ENCODE measurements at regions not wholly inside any gene's neighbourhood (a gene's known extent, or its start where the extent isn't known, plus 50 kb on each side); places are given as distances from the start of the nearest gene placed in this dataset.

- H3K9me2 ChIP-seq = no peaks in the 10 kb centered on the region
- H3K79me2 ChIP-seq (ENCODE audit: insufficient read depth) = no peaks in the 10 kb centered on the region
- DNase-seq = peak; percentile 38
- no peaks in the 10 kb centered on the region for H3K9me3 ChIP-seq
- peaks cover 0 to 11% of the 10 kb centered on the region in 2 experiments; a peak in 2 of 4 replicates for H3K4me1 ChIP-seq (ENCODE audit: control insufficient read depth in 1 of 2, insufficient read depth in 2 of 2, low read depth in 1 of 2, low read length in 1 of 2)
- H3F3A ChIP-seq (replicated peaks; ENCODE audit: insufficient read depth) = no peaks in the 10 kb centered on the region
- no peaks in the 10 kb centered on the region for H4K20me1 ChIP-seq (ENCODE audit: insufficient read depth)
- no peaks in the 10 kb centered on the region for H3K36me3 ChIP-seq (replicated peaks in 1 of 2; ENCODE audit: control insufficient read depth in 1 of 2, insufficient read depth in 2 of 2, low read length in 1 of 2)
- WGBS (ENCODE audit: low lambda C conversion rate) = 18% methylated on average over 4 of the region's 4 CpGs
- no peak overlapping the region for H2AFZ ChIP-seq (ENCODE audit: low read depth)
- POLR2A ChIA-PET = interaction anchor here (1.5 to 1.9 kb wide), 2 partner anchors 13 to 42 kb away, joined by 6 to 12 read pairs; no protein-coding TSS in a partner anchor
- CTCF ChIA-PET = interaction anchor here (0.9 to 2.9 kb wide), 6 partner anchors 13 to 683 kb away, joined by 3 to 10 read pairs (median 4); no protein-coding TSS in a partner anchor
- no peaks in the 10 kb centered on the region for H3K27me3 ChIP-seq (ENCODE audit: insufficient read depth)
- H3K9ac ChIP-seq = no peak overlapping the region
- no peak overlapping the region for H3K4me3 ChIP-seq (ENCODE audit: low read depth in 2 of 2, low read length in 1 of 2)
- H3K4me2 ChIP-seq = no peak overlapping the region
- peak overlapping the region in 1 of 2 experiments; percentile 97; a peak in 2 of 4 replicates for H3K27ac ChIP-seq (ENCODE audit: low read depth in 2 of 2, low read length in 1 of 2)
- TF ChIP-seq NRF1 (IDR thresholded peaks at IDR 0.05; ENCODE audit: low read depth, low read length) (no peak), RCOR1 (IDR thresholded peaks at IDR 0.05; ENCODE audit: low read length) (peak; percentile 88), EZH2phosphoT487 (IDR thresholded peaks at IDR 0.05; ENCODE audit: borderline replicate concordance, low read depth) (no peak), FOXM1 (IDR thresholded peaks at IDR 0.05; ENCODE audit: low read depth) (no peak), TCF12 (IDR thresholded peaks at IDR 0.05) (peak; percentile 28; the same call in 1 of the 2 replicates), NFIC (IDR thresholded peaks at IDR 0.05; ENCODE audit: borderline replicate concordance) (no peak), CHD2 (IDR thresholded peaks at IDR 0.05; ENCODE audit: low read length, partially characterized antibody) (peak; percentile 26), MXI1 (IDR thresholded peaks at IDR 0.05; ENCODE audit: low read depth, low read length) (peak; percentile 51; the same call in 1 of the 2 replicates), ZBTB33 (IDR thresholded peaks at IDR 0.05; ENCODE audit: borderline replicate concordance, low read depth) (no peak), FOXJ3 (CRISPR knock-in tag; IDR thresholded peaks at IDR 0.05) (peak; percentile 75), POLR2AphosphoS5 (IDR thresholded peaks at IDR 0.05; ENCODE audit: low read depth, low read length) (no peak), SIN3A (IDR thresholded peaks at IDR 0.05; ENCODE audit: borderline replicate concordance, low read depth, low read length) (no peak), TAF1 (IDR thresholded peaks at IDR 0.05; ENCODE audit: borderline replicate concordance, low read depth, low read length) (no peak), TEAD4 (IDR thresholded peaks at IDR 0.05; ENCODE audit: borderline replicate concordance, insufficient read depth) (no peak), ELF1 (IDR thresholded peaks at IDR 0.05) (no peak), SMC3 (IDR thresholded peaks at IDR 0.05; ENCODE audit: low read depth, low read length) (no peak), EP300 (IDR thresholded peaks at IDR 0.05; ENCODE audit: borderline replicate concordance in 1 of 2, low read depth in 1 of 2, low read length in 1 of 2) (peak in 1 of 2 experiments; percentile 99; a peak in 2 of 4 replicates), GABPA (IDR thresholded peaks at IDR 0.05; ENCODE audit: low read depth) (no peak), RAD21 (IDR thresholded peaks at IDR 0.05; ENCODE audit: low read length) (peak; percentile 31), MAX (IDR thresholded peaks at IDR 0.05; ENCODE audit: low read depth) (no peak), JUND (IDR thresholded peaks at IDR 0.05) (no peak), CTCF (IDR thresholded peaks at IDR 0.05) (no peak), RXRA (IDR thresholded peaks at IDR 0.05; ENCODE audit: borderline replicate concordance, low read depth) (no peak)
- TF ChIP-seq, protein P1, sequence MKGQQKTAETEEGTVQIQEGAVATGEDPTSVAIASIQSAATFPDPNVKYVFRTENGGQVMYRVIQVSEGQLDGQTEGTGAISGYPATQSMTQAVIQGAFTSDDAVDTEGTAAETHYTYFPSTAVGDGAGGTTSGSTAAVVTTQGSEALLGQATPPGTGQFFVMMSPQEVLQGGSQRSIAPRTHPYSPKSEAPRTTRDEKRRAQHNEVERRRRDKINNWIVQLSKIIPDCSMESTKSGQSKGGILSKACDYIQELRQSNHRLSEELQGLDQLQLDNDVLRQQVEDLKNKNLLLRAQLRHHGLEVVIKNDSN (IDR thresholded peaks at IDR 0.05; ENCODE audit: borderline replicate concordance, low read depth) = no peak
- TF ChIP-seq, protein P2, sequence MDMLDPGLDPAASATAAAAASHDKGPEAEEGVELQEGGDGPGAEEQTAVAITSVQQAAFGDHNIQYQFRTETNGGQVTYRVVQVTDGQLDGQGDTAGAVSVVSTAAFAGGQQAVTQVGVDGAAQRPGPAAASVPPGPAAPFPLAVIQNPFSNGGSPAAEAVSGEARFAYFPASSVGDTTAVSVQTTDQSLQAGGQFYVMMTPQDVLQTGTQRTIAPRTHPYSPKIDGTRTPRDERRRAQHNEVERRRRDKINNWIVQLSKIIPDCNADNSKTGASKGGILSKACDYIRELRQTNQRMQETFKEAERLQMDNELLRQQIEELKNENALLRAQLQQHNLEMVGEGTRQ (IDR thresholded peaks at IDR 0.05; ENCODE audit: borderline replicate concordance, low read depth, low read length) = no peak
- TF ChIP-seq, protein P3, sequence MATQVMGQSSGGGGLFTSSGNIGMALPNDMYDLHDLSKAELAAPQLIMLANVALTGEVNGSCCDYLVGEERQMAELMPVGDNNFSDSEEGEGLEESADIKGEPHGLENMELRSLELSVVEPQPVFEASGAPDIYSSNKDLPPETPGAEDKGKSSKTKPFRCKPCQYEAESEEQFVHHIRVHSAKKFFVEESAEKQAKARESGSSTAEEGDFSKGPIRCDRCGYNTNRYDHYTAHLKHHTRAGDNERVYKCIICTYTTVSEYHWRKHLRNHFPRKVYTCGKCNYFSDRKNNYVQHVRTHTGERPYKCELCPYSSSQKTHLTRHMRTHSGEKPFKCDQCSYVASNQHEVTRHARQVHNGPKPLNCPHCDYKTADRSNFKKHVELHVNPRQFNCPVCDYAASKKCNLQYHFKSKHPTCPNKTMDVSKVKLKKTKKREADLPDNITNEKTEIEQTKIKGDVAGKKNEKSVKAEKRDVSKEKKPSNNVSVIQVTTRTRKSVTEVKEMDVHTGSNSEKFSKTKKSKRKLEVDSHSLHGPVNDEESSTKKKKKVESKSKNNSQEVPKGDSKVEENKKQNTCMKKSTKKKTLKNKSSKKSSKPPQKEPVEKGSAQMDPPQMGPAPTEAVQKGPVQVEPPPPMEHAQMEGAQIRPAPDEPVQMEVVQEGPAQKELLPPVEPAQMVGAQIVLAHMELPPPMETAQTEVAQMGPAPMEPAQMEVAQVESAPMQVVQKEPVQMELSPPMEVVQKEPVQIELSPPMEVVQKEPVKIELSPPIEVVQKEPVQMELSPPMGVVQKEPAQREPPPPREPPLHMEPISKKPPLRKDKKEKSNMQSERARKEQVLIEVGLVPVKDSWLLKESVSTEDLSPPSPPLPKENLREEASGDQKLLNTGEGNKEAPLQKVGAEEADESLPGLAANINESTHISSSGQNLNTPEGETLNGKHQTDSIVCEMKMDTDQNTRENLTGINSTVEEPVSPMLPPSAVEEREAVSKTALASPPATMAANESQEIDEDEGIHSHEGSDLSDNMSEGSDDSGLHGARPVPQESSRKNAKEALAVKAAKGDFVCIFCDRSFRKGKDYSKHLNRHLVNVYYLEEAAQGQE (IDR thresholded peaks at IDR 0.05; ENCODE audit: low read depth, low read length) = no peak
Measured at GRCh38 chr2:76323381-76323780, 612.7 kb upstream of the GCFC2 start.
